Cerebellar cortex (tissue), 1 donor: ENCODE measurements at regions not wholly inside any gene's neighbourhood (a gene's known extent, or its start where the extent isn't known, plus 50 kb on each side); places are given as distances from the start of the nearest gene placed in this dataset.
A peak's percentile ranks its signal among the peaks of the same experiment; 100 is the strongest.
"Not testable (repeated sequence)": the region's sequence is repeated elsewhere in the genome, so short reads cannot be mapped to it uniquely, and the experiment has no call there.

ENCODE experiments used
- DNase-seq: peaks from one replicate; pipeline ENCODE4 v3.0.0-alpha.2; 2015; ENCODE audit warnings: low spot score

- DNase-seq, result no peak
These were observed 247.9 kb downstream of the ZPLD1 start for GRCh38 chr3:102682741-102683140.

- no peak for DNase-seq
These were observed 252.0 kb downstream of the ZPLD1 start for GRCh38 chr3:102686792-102687191.

GRCh38 chr3:102687851-102688555 is 253.2 kb downstream of the ZPLD1 start:
- no peak for DNase-seq

GRCh38 chr3:102688556-102688930 is 253.7 kb downstream of the ZPLD1 start:
- DNase-seq, result no peak

GRCh38 chr3:102691507-102691906 is 256.7 kb downstream of the ZPLD1 start:
- DNase-seq, result no peak

GRCh38 chr3:102699104-102699818 is 264.4 kb downstream of the ZPLD1 start:
- DNase-seq, result no peak

- no peak for DNase-seq
These were observed 265.0 kb downstream of the ZPLD1 start for GRCh38 chr3:102699819-102700140.

GRCh38 chr3:102712896-102713295 is 278.1 kb downstream of the ZPLD1 start:
- DNase-seq, result no peak

- no peak for DNase-seq
These were observed 279.8 kb downstream of the ZPLD1 start for GRCh38 chr3:102714567-102714966.

GRCh38 chr3:102715030-102715697 is 280.3 kb downstream of the ZPLD1 start:
- no peak for DNase-seq

- DNase-seq, result no peak
These were observed 283.8 kb downstream of the ZPLD1 start for GRCh38 chr3:102718651-102719050.

- DNase-seq, result peak; percentile 1
These were observed 287.5 kb downstream of the ZPLD1 start for GRCh38 chr3:102722317-102722716.

- DNase-seq, result no peak
These were observed 292.5 kb downstream of the ZPLD1 start for GRCh38 chr3:102727340-102727739.

- DNase-seq, result not testable (repeated sequence)
These were observed 297.8 kb downstream of the ZPLD1 start for GRCh38 chr3:102732581-102732980.

- no peak for DNase-seq
These were observed 299.2 kb downstream of the ZPLD1 start for GRCh38 chr3:102733791-102734563.

GRCh38 chr3:102735311-102735710 is 300.5 kb downstream of the ZPLD1 start:
- no peak for DNase-seq

- DNase-seq, result no peak
These were observed 301.6 kb downstream of the ZPLD1 start for GRCh38 chr3:102736288-102736974.

- no peak for DNase-seq
These were observed 302.1 kb downstream of the ZPLD1 start for GRCh38 chr3:102736975-102737304.

GRCh38 chr3:102737353-102737752 is 302.5 kb downstream of the ZPLD1 start:
- DNase-seq, result no peak

GRCh38 chr3:102741105-102741504 is 306.3 kb downstream of the ZPLD1 start:
- no peak for DNase-seq

- DNase-seq, result no peak
These were observed 306.9 kb downstream of the ZPLD1 start for GRCh38 chr3:102741694-102742093.

GRCh38 chr3:102745881-102746280 is 311.1 kb downstream of the ZPLD1 start:
- no peak for DNase-seq
